HG03565 (cell line): ENCODE measurements at regions not wholly inside any gene's neighbourhood (a gene's known extent, or its start where the extent isn't known, plus 50 kb on each side); places are given as distances from the start of the nearest gene placed in this dataset.
A peak's percentile ranks its signal among the peaks of the same experiment; 100 is the strongest.

Source experiments
- ATAC-seq: cut with Tn5 transposase; IDR thresholded peaks from one replicate; pipeline ENCODE4 v1.9.1; 2021; ENCODE audit warnings: mild to moderate bottlenecking, moderate library complexity; ENCODE audit not compliant: unreplicated experiment

DNA sequence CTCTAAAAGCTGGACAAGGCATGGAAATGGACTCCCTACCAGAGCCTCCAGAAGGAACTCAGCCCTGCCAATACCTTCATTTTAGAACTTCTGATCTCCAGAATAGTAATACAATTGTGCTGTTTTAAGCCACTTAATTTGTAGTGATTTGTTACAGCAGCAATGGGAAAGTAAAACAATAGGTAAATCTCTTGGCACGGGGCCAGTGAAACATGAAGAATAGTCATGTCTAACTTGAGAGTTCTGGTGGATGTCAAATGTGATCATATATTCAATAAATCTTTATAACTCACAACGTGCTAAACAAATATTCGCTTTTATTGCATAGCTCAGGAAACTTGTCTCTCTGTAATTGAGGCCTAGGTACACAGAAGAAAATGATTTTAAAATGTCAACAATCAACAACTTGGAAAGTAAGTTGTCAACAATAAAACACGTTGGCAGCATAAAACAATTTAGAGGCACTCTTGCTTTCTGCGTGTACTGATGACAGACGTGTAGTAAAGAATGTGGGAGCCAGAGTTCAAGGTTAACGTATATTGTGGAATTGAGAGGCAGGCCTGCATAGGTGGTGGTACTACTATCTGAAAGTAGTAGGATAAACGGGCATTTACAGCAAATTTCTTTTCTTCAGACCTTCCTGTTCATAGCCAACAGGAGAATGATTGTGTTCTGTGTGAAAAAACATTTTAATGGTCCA, 140.5 kb upstream of the OPRM1 start:
- no peak for ATAC-seq

- no peak for ATAC-seq
Observed at GRCh38 chr6:153882411-153882810, 156.6 kb upstream of the OPRM1 start.

GRCh38 chr6:153873541-153873940, 165.5 kb upstream of the OPRM1 start:
- ATAC-seq, result no peak

GRCh38 chr6:153872946-153873345, 166.1 kb upstream of the OPRM1 start:
- ATAC-seq, result no peak

DNA sequence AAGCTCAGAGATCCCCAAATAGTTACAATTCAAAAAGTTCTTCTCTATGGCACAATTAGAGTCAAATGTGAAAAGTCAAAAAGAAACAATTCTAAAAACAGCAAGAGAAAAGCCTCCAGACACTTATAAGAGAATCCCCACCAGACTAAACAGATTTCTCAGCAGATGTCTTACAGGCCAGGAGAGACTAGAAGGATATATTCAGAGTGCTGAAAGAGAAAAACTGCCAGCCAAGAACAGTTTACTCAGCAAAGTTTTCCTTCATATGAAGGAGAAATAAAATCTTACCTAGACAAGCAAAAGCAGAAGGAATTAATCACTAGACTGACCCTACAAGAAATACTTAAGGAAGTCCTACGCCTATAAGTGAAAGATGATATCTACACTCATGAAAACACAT, 176.1 kb upstream of the OPRM1 start:
- ATAC-seq, result no peak

DNA sequence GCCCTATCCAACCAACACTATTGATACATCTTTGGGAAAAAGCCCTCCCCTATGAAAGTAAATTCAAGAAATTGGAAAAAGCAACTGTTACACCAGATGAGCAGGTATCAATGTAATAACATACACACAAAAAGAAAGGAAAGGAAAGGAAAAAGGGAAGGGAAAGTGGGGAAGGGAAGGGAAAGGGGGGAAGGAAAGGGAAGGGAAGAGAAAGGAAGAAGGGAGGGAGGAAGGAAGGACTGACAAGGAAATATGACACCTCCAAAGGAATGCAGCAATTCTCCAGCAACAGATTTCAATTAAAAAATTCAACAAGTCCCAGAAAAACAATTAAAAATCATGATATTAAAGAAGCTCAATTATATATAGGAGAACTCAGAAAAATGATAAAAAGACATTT, 176.9 kb upstream of the OPRM1 start:
- no peak for ATAC-seq

- peak; percentile 49 for ATAC-seq
Observed at GRCh38 chr6:153858529-153858928, 180.5 kb upstream of the OPRM1 start.

- no peak for ATAC-seq
Observed at GRCh38 chr6:153856929-153857376, 182.1 kb upstream of the OPRM1 start.

DNA sequence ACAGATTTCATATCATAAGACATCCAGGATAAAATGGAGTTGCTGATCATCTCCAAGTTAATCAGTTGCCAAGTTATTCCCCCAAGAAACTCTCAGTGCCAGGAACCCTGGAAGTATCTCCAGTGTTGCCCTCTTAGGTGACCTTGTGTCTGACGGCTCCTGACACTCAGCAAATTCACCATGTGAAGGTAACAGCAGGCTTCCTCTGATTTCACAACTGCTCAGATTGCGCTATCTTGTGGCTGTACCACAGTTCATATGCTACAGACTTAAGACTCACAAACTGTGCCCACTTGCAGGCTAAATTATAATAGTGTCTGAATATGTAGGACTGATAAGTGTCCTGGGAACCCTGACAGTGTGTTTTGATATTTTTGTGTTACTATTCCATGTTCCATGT, 186.6 kb upstream of the OPRM1 start:
- no peak for ATAC-seq

DNA sequence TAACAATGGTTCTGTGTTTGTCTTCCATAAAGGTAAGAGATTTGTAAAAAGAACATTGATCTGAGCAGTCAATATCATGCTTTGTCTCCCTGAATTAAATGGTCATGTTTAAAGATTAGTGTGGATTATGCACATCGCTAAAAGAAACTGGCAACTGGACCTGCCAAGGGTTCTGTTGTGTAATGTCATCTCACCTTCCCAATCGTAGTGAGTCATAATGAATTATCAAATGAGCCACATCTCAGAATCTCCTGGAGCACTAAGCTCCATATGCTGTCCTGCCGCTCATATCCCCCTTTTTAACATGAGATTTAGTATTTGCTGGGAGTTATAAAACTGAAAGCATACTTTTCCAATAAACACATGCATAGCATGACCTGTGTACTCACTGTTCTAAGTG, 187.0 kb upstream of the OPRM1 start:
- ATAC-seq, result no peak

- ATAC-seq, result no peak
Observed at GRCh38 chr6:153849072-153849779, 189.8 kb upstream of the OPRM1 start.

- ATAC-seq, result no peak
Observed at GRCh38 chr6:153843420-153843819, 195.6 kb upstream of the OPRM1 start.

GRCh38 chr6:153842491-153842890, 196.5 kb upstream of the OPRM1 start:
- no peak for ATAC-seq

- no peak for ATAC-seq
Observed at GRCh38 chr6:153840039-153840850, 198.8 kb upstream of the OPRM1 start.

GRCh38 chr6:153832543-153832942, 206.5 kb upstream of the OPRM1 start:
- no peak for ATAC-seq

DNA sequence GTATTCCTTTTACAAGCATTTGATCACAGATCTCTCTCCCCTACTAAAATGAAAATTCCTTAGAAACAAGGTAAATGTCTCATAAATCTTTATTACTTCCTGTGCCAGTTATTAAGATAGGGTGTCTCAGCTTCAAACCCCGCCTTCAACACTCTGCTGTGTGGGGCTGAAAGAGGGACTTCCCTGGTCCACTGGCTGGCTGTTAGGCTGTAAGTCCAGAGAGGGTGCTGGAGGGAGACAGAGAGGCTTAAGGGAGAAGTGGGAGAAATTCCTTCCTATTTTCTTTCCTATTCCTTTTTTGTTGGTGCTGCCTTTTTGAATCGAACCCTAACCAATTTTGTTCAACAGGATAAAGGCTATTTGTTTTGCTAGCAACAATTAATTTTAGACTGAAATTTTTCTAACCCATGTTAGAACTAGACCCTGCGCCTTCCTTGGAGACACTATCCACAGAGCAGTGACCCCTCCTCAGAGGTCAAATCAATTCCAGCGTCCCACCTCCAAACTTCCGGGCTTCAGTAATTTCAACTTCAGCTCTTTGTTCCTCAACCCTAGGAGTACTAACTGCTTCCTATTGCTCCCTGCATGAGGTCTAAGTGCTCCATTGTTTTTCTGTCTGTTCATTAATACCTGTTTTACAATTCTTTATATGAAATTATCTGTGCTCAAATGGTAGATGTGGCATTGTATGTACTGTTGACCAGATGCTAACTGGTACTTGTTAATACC, 207.5 kb upstream of the OPRM1 start:
- no peak for ATAC-seq

DNA sequence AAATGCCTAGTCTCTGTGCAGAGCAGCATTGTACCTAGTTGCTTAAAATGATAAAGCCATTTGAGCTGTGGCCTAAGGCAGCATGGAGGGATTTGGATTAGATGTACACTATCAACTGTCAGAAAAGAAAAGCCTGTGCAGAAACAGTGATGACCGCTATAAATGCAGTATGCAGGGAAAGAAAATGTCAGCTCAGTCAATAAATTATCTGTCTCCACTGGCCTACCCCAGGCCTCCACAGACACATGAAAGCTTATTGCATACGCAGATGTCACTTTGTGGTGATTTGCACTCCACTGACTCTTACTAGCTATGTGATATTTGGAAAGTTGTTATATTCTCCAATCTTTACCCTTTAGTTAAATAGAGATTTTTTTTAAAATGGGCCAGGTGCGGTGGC, 221.9 kb upstream of the OPRM1 start:
- no peak for ATAC-seq

GRCh38 chr6:153816366-153816765, 222.7 kb upstream of the OPRM1 start:
- ATAC-seq, result no peak

DNA sequence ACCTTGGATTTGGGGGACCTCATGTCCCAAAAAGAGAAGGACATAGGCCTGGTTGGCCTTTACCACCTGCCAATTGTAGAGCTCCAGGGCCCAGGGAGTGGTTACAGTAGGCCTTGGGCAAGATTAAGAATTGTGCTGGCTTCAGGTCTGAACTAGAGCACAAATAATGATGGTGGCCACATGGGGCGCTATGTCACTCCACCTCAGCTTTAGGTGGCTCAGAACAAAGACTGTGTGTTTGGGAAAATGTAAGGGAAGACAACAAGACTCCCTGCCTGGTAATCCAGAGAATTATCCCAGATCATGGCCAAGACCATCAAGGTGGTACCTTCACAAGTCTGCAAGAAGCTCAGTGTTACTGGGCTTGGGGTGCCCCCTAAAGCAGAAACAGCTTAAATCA, 224.9 kb upstream of the OPRM1 start:
- ATAC-seq, result no peak

- ATAC-seq, result no peak
Observed at GRCh38 chr6:153804755-153805330, 234.2 kb upstream of the OPRM1 start.

- ATAC-seq, result no peak
Observed at GRCh38 chr6:153801917-153802316, 237.1 kb upstream of the OPRM1 start.
